Fibroblast of skin of right quadriceps (primary cell): ENCODE measurements at regions not wholly inside any gene's neighbourhood (a gene's known extent, or its start where the extent isn't known, plus 50 kb on each side); places are given as distances from the start of the nearest gene placed in this dataset.

Source experiments
- DNase-seq: peaks from one replicate; pipeline ENCODE4 v3.0.0-alpha.2; 2013

DNA sequence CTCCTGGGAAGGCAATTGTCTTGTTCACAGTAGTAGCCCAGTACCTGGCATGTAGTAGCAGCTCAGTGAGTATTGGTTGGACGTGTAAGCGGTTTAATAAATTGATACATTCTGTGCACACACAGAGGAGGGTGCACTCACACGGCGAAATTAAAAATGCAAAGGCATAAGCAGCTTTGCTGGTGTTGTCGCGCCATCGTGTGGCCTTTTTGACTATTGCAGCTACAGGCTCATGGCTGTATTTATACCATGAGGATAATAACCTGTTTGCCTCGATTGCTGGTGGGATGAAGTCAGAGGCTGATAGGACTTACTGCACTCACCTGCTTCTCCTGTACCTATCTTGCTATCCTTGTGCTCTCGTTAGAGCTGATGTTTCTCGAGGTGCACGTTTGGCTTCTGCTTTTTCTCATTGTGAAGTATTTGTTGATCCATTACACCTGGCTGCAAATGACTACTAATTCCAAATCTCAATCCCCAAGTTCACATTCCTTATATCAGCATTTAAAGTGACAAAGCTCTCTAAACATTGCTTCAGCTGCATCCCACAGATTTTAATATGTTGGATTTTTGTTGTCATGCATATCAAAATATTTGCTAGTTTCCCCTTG is 61.5 kb downstream of the TBXT start:
- DNase-seq = peak; percentile 54

DNA sequence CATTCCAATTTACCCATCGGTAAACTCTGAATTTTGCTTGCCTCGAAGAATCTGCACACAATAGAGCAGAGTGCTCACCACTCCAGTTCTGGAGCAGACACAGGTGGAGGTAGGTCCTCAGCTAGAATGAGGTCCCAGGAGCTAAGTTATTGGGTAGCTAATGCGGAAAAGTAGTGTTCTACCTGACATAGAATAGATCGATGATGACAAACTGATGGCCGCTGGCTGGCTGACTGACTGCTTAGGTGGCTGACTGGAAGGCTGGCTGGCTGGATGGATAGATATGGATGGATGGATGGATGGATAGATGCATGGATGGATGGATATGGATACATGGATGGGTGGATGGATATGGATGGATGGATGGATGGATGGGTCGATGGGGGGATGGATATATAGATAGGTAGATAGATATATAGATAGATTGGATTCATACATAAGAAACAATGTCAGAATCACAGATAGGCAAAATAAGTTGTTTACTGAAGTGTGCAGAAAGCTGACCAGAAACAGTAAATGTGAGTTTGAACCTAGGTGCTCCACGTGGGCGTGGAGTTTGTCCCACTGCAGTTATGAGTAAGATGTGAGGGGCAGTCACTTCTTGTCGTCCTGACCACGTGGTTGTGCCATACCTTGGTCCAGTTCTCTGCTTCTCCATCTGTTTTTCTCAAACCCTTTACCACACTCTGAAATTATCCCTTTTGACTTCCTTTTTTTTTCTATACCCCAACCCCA is 62.1 kb downstream of the TBXT start:
- no peak for DNase-seq

- no peak for DNase-seq
These were observed 62.8 kb downstream of the TBXT start for GRCh38 chr6:166104872-166105271.

GRCh38 chr6:166104107-166104506 is 63.5 kb downstream of the TBXT start:
- peak; percentile 10 for DNase-seq

- no peak for DNase-seq
These were observed 65.7 kb downstream of the TBXT start for GRCh38 chr6:166101819-166102419.

DNA sequence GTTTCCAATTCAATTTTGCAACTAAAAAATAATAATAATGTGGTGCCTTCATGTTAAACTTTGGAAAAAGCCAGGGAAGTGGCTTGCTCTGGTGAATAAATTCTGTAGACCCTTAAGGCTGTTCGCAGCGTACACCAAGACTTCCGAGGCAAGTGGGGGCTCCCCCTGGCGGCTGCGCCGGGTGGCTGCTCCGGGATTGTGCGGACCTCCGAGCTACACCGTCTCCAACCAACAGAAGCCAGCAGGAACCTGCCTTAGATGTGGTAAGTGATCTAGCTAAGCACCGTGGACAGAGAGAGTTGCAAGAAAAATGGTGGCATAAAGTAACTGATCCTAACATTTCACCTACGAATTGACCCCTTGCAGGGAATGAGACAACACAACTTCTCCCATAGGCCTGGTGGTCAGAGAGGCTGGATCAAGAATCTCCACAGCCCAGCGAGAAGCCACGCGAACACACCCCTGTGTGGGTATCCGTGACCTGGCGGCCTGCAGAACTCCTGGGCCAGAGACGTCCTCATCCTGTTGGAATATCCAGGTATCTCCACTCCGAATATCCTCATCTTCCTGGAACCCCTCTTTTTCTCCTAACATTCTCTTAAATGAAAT is 69.6 kb downstream of the TBXT start:
- peak; percentile 68 for DNase-seq

DNA sequence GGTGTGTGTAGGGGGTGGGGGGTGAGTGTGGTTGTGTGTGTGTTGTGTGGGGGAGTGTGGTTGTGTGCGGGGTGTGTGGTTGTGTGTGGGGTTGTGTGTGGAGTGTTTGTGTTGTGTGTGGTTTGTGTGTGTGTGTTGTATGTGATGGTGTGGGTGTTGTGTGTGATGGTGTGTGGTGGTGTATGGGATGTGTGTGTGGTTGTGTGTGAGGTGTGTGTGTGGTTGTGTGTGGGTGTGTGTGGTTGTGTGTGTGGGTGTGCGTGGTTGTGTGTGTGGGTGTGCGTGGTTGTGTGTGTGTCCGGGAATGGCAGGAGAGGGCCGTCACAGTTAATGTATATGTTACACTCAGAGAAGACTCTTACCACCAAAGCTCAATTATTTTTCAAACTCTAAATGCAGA is 79.8 kb downstream of the TBXT start:
- no peak for DNase-seq

DNA sequence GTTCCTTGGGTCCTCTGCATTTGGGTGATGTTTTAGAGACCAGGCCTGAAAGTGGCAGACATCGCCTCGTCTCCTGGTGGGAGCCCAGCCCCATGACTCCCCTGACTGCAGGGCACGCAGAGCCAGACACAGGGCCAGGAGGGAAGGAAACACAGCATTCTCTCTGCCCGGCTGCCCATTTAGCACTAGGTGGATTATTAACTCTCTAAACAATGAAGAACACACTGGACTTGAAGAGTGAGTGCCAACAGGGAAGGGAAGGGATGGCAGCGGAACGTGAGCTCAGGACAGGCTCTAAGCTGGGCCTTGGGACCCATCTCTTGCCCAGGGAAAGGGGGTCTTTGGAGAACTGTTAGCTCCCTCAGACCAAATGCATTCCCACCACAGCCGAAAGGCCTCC is 80.4 kb downstream of the TBXT start:
- no peak for DNase-seq

- no peak for DNase-seq
These were observed 82.2 kb downstream of the TBXT start for GRCh38 chr6:166085500-166085899.

DNA sequence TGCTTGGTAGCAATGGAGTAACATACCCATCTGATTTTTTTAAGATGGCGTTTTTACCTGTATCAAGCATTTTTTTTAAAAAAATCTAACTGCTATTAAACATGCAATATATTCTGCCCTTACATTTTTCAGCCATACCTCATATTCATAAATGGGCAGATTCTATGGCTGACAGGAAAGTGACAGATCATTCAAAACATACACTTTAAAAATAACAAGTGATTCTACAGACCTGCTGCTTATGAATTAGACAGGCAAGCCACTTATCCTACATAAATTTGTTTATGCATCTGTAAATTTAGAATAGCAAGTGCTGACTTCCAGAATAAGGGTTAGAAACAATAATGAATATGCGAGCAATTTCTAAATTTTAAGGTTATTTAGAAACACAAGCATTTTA is 82.7 kb downstream of the TBXT start:
- DNase-seq = no peak

DNA sequence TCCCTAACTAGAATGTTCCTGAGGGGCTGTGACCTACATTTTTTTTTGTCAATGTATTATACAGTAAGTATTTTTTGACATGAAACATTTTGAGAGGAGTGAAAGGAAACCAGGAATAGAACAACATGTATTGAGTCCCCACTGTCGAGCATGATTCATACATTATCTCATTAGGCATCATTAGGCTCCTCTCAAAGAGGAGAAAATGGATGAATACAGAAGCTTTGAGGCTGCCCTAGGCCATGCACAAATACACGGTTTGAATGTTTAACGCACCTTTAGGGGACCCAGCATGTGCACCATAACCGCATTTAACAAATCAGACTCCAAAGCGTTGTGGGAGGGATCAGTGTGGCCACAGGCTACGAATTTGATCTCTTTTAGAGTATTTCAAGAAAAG is 87.8 kb downstream of the TBXT start:
- no peak for DNase-seq

- DNase-seq = peak; percentile 96
These were observed 89.4 kb downstream of the TBXT start for GRCh38 chr6:166078294-166078693.

- DNase-seq = no peak
These were observed 91.0 kb downstream of the TBXT start for GRCh38 chr6:166076625-166077024.

- DNase-seq = no peak
These were observed 91.7 kb downstream of the TBXT start for GRCh38 chr6:166075925-166076324.

DNA sequence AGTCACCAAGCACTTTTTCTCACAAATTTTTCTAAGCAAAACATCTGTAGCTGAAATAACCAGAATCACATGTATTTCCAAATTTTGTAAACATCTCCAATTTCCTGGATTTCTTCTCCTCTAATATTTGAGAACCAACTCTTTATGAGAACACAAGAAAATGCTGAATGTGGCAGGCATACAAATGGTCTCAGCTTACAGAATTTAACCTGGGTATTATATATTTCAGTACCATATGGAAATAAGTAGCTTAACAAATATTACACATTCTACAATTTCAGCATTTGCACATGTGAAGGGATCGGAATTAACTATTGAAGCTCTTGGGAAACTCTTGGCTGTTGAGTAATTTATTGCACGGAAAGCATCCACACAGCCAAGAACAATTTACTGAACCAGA is 92.5 kb downstream of the TBXT start:
- DNase-seq = peak; percentile 18

GRCh38 chr6:166073082-166073481 is 94.6 kb downstream of the TBXT start:
- DNase-seq = no peak

- DNase-seq = no peak
These were observed 98.9 kb downstream of the TBXT start for GRCh38 chr6:166068768-166069167.

DNA sequence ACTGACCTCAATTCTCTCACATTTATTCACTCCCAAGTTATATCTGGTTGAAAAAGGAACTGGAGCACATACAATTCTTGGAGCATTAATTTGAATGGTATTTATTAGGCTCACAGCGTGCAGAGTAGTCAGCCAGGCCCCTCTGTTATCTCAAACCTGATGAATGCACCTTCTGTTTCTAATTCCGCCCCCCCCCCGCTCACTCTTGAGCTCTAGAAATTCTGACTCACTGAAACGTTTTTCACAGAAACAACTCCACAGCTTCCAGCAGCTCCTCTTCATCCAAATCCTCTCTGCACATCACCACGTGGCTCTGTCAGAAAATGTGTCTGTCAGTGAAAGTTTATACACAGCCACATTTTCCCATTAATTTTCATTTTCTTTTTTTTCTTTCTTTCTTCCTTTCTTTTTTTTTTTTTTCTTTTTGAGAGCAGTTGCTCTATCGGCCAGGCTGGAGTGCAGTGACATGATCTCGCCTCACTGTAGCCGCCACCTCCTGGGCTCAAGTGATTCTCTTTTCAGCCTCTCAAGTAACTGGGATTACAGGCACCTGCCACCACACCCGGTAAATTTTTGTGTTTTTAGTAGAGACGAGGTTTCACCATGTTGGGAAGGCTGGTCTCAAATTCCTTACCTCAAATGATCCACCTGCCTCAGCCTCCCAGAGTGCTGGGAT is 109.4 kb downstream of the TBXT start:
- peak; percentile 38 for DNase-seq

DNA sequence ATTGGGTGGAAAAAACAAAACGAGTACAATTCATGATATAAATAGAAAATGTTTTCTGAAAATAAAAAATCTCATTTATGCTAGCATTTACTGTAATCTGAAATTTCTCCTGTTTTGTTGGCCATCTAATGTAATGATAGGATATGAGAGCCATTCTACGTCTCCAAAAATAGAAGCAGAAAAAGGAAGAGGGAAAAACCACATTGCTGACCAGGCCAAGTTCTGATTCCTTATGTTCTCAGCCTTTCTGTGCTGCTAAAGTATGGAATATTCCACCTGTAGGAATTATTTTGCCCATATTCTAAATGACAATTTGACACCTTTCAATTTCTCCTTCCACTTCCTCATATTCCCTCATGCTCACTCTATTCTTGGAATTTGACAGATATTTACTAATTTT is 110.2 kb downstream of the TBXT start:
- no peak for DNase-seq

GRCh38 chr6:166056637-166057036 is 111.0 kb downstream of the TBXT start:
- DNase-seq = peak; percentile 15

GRCh38 chr6:166055801-166056200 is 111.8 kb downstream of the TBXT start:
- no peak for DNase-seq

DNA sequence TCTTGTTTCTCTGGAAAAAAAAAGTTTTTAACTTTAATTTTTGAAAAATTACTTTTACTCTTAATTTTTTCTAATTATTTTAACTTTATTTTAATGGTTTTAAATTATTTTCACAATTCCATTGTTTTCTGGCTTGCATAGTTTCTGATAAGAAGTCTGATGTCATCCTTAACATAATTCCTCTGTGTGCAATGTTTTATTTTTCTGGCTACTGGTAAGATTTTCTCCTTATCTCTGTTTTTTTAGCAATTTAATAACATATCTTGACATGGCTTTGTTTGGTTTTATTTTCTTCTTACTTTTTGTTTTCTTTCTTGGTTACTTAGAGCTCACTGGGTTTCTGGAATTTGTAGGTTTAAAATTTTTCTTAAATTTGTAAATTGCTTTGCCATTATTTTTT is 114.8 kb downstream of the TBXT start:
- DNase-seq = no peak

DNA sequence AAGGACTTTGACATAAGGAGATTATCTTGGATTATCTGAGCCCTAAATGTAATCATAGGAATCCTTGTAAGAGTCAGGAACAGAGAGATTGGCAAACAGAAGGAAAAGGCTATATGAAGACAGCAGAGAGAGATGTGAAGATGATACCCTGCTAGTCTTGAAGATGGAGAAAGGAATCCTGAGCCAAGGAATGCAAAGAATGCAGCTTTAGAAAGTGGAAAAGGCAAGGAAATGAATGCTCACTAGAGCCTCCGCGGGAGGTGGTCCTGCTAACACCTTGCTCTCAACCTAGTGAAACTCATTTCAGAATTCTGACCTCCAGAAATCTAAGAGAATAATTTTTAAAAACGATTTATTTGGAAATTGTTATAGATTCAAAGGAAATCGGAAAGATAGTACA is 117.1 kb downstream of the TBXT start:
- no peak for DNase-seq

GRCh38 chr6:166046982-166047381 is 120.7 kb downstream of the TBXT start:
- DNase-seq = no peak
